Neural cell (in vitro differentiated cells): ENCODE measurements at regions not wholly inside any gene's neighbourhood (a gene's known extent, or its start where the extent isn't known, plus 50 kb on each side); places are given as distances from the start of the nearest gene placed in this dataset.

Experiments used
- H2AFZ ChIP-seq: fragments of 200-600, 300-800 bp; sonication (generic), shearing (Covaris generic); 2 replicates; pipeline ENCODE4 v1.6.0; 2014; ENCODE audit warnings: low read depth, mild to moderate bottlenecking, antibody characterized with exemption, low read length, moderate library complexity
- H3F3A ChIP-seq: fragments of 200-600 bp; shearing (Covaris generic); 2 replicates; pipeline ENCODE4 v1.6.1; 2016; ENCODE audit warnings: mild to moderate bottlenecking, moderate library complexity, mixed read lengths, antibody characterized with exemption, low read length; ENCODE audit not compliant: insufficient read depth, poor library complexity, severe bottlenecking
- H3K27ac ChIP-seq: fragments of 200-600, 300-800 bp; sonication (generic), shearing (Covaris generic); 2 replicates; pipeline ENCODE4 v1.5.1; 2014; ENCODE audit warnings: mild to moderate bottlenecking, low read length, moderate library complexity
- H3K27me3 ChIP-seq: fragments of 300-800, 200-600 bp; sonication (generic), shearing (Covaris generic); 2 replicates; pipeline ENCODE4 v1.6.0; 2014; ENCODE audit warnings: mild to moderate bottlenecking, low read depth, low read length, moderate library complexity; ENCODE audit not compliant: insufficient read depth
- H3K36me3 ChIP-seq: fragments of 300-800, 200-600 bp; sonication (generic), shearing (Covaris generic); 2 replicates; pipeline ENCODE4 v1.5.1; 2014; ENCODE audit warnings: mild to moderate bottlenecking, antibody characterized with exemption, low read length, moderate library complexity; ENCODE audit not compliant: insufficient read depth
- H3K4me2 ChIP-seq: fragments of 300-800, 200-600 bp; sonication (generic), shearing (Covaris generic); 2 replicates; pipeline ENCODE4 v1.6.0; 2014; ENCODE audit warnings: mild to moderate bottlenecking, low read length
- H3K4me3 ChIP-seq: fragments of 300-800, 200-600 bp; sonication (generic), shearing (Covaris generic); 2 replicates; pipeline ENCODE4 v1.5.1; 2014; ENCODE audit warnings: mild to moderate bottlenecking, low read length, moderate library complexity
- H3K79me2 ChIP-seq: fragments of 200-600 bp; shearing (Covaris generic); replicated peaks from 2 replicates; pipeline ENCODE4 v1.6.0; 2014; ENCODE audit warnings: mild to moderate bottlenecking, low read length, moderate library complexity; ENCODE audit not compliant: insufficient read depth
- H3K9ac ChIP-seq: fragments of 300-800, 200-600 bp; sonication (generic), shearing (Covaris generic); 2 replicates; pipeline ENCODE4 v1.6.1; 2016; ENCODE audit warnings: mild to moderate bottlenecking, low read length, mixed read lengths
- H3K9me2 ChIP-seq: fragments of 200-600 bp; shearing (Covaris generic); 2 replicates; pipeline ENCODE4 v1.6.1; 2016; ENCODE audit warnings: mild to moderate bottlenecking, low read length, mixed read lengths; ENCODE audit not compliant: insufficient read depth
- H3K9me3 ChIP-seq: fragments of 200-600, 300-800 bp; sonication (generic), shearing (Covaris generic); 2 replicates; pipeline ENCODE4 v1.6.1; 2016; ENCODE audit warnings: mild to moderate bottlenecking, mixed run types, low read length, moderate library complexity, mixed read lengths
- H4K20me1 ChIP-seq: fragments of 200-600 bp; shearing (Covaris generic); 2 replicates; pipeline ENCODE4 v1.6.1; 2016; ENCODE audit warnings: mild to moderate bottlenecking, mixed run types; ENCODE audit not compliant: insufficient read depth
- EP300 ChIP-seq: fragments of 450-650 bp; conservative IDR thresholded peaks from 2 replicates; pipeline ENCODE4 v1.6.1; 2014; ENCODE audit warnings: antibody characterized with exemption, mild to moderate bottlenecking, moderate library complexity; ENCODE audit not compliant: poor library complexity, severe bottlenecking
- EZH2 ChIP-seq: fragments of 200-600, 300-800 bp; shearing (Covaris generic), sonication (generic); IDR thresholded peaks from 2 replicates; pipeline ENCODE4 v1.6.1; 2014; ENCODE audit warnings: antibody characterized with exemption, low read length, borderline replicate concordance, mild to moderate bottlenecking; ENCODE audit not compliant: insufficient read depth, poor library complexity, severe bottlenecking
- MXI1 ChIP-seq: fragments of 450-650 bp; conservative IDR thresholded peaks from 2 replicates; pipeline ENCODE4 v1.6.1; 2014; ENCODE audit warnings: antibody characterized with exemption, mild to moderate bottlenecking; ENCODE audit not compliant: poor library complexity, severe bottlenecking
- POLR2AphosphoS5 ChIP-seq: IDR thresholded peaks from 2 replicates; pipeline ENCODE4 v1.6.1; 2012
- RAD21 ChIP-seq: fragments of 450-650 bp; conservative IDR thresholded peaks from 2 replicates; pipeline ENCODE4 v1.6.1; 2014; ENCODE audit warnings: antibody characterized with exemption, mild to moderate bottlenecking, moderate library complexity
- SMC3 ChIP-seq: fragments of 450-650 bp; conservative IDR thresholded peaks from 2 replicates; pipeline ENCODE4 v1.6.1; 2014; ENCODE audit warnings: antibody characterized with exemption, mild to moderate bottlenecking, moderate library complexity; ENCODE audit not compliant: poor library complexity
- TAF1 ChIP-seq: IDR thresholded peaks from 2 replicates; pipeline ENCODE4 v1.6.1; 2012; ENCODE audit warnings: low read depth
- TF ChIP-seq, protein P1 (sequence below): fragments of 450-650 bp; IDR thresholded peaks from 2 replicates; pipeline ENCODE4 v1.5.1; 2014; ENCODE audit warnings: antibody characterized with exemption, mild to moderate bottlenecking, moderate library complexity; ENCODE audit not compliant: poor library complexity, severe bottlenecking
- TF ChIP-seq, protein P2 (sequence below): IDR thresholded peaks from 2 replicates; pipeline ENCODE4 v1.6.1; 2012; ENCODE audit warnings: borderline replicate concordance

DNA sequence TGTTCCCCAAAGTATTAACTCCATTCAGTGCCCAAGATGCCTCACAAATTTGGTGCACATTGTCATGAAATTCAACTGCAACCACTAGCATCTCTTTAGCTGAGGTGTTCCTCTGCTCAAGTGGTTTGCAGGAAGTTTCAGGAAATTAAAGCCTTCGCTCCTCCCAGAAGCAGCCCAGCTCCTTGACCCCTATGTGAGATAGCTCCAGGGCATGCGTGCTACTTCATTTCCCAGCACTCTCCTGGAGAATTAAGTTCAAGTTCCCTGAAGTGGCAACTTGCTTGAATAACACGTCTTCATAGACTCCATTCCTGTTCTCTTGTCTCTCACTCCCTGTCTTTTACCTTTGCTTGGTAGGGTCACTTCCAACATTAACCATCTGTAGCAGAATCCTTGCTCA, 750.3 kb downstream of the REEP3 start:
- no peaks in the 10 kb centered on the region for H3K36me3 ChIP-seq
- H3F3A ChIP-seq, result no peaks in the 10 kb centered on the region
- no peak overlapping the region for H3K4me2 ChIP-seq
- no peak overlapping the region for H3K9ac ChIP-seq
- no peaks in the 10 kb centered on the region for H3K9me2 ChIP-seq
- no peak overlapping the region for H3K27ac ChIP-seq
- no peaks in the 10 kb centered on the region for H3K27me3 ChIP-seq
- no peak overlapping the region for H2AFZ ChIP-seq
- TF ChIP-seq EZH2, result no peak
- no peaks in the 10 kb centered on the region for H4K20me1 ChIP-seq
- no peaks in the 10 kb centered on the region for H3K9me3 ChIP-seq
- H3K79me2 ChIP-seq, result no peaks in the 10 kb centered on the region
- no peak overlapping the region for H3K4me3 ChIP-seq

DNA sequence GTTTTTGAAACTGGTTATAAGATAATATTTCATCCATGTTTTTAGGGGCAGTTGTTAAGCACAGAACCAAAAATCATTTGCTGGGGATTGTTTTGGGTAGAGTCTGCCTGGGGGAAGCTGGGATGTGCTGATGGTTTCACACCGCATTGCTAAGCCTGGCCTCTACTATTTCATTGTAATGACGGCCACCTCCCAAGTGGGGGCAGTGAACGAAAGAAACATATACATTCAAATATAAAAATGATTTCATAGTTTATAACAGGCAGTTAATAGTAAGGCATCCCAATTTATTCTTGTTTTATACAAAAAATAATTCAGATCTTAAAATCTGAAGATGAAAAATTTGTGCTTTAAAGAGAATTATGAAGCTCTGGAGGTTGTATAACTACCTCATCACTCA, 750.8 kb downstream of the REEP3 start:
- Histone ChIP-seq H3K4me3 (no peak overlapping the region), H3K36me3 (no peaks in the 10 kb centered on the region), H4K20me1 (no peaks in the 10 kb centered on the region), H3K9me2 (no peaks in the 10 kb centered on the region), H2AFZ (no peak overlapping the region), H3K9ac (no peak overlapping the region), H3K27me3 (no peaks in the 10 kb centered on the region), H3K4me2 (no peak overlapping the region), H3K27ac (no peak overlapping the region), H3F3A (no peaks in the 10 kb centered on the region), H3K79me2 (no peaks in the 10 kb centered on the region), H3K9me3 (no peaks in the 10 kb centered on the region)
- TF ChIP-seq RAD21, result no peak
- no peak for TF ChIP-seq SMC3
- TF ChIP-seq EP300, result no peak
- TF ChIP-seq, protein P1, sequence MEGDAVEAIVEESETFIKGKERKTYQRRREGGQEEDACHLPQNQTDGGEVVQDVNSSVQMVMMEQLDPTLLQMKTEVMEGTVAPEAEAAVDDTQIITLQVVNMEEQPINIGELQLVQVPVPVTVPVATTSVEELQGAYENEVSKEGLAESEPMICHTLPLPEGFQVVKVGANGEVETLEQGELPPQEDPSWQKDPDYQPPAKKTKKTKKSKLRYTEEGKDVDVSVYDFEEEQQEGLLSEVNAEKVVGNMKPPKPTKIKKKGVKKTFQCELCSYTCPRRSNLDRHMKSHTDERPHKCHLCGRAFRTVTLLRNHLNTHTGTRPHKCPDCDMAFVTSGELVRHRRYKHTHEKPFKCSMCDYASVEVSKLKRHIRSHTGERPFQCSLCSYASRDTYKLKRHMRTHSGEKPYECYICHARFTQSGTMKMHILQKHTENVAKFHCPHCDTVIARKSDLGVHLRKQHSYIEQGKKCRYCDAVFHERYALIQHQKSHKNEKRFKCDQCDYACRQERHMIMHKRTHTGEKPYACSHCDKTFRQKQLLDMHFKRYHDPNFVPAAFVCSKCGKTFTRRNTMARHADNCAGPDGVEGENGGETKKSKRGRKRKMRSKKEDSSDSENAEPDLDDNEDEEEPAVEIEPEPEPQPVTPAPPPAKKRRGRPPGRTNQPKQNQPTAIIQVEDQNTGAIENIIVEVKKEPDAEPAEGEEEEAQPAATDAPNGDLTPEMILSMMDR, result no peak
- TF ChIP-seq, protein P2, sequence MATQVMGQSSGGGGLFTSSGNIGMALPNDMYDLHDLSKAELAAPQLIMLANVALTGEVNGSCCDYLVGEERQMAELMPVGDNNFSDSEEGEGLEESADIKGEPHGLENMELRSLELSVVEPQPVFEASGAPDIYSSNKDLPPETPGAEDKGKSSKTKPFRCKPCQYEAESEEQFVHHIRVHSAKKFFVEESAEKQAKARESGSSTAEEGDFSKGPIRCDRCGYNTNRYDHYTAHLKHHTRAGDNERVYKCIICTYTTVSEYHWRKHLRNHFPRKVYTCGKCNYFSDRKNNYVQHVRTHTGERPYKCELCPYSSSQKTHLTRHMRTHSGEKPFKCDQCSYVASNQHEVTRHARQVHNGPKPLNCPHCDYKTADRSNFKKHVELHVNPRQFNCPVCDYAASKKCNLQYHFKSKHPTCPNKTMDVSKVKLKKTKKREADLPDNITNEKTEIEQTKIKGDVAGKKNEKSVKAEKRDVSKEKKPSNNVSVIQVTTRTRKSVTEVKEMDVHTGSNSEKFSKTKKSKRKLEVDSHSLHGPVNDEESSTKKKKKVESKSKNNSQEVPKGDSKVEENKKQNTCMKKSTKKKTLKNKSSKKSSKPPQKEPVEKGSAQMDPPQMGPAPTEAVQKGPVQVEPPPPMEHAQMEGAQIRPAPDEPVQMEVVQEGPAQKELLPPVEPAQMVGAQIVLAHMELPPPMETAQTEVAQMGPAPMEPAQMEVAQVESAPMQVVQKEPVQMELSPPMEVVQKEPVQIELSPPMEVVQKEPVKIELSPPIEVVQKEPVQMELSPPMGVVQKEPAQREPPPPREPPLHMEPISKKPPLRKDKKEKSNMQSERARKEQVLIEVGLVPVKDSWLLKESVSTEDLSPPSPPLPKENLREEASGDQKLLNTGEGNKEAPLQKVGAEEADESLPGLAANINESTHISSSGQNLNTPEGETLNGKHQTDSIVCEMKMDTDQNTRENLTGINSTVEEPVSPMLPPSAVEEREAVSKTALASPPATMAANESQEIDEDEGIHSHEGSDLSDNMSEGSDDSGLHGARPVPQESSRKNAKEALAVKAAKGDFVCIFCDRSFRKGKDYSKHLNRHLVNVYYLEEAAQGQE, result no peak
- TF ChIP-seq TAF1, result no peak
- TF ChIP-seq MXI1, result no peak
- TF ChIP-seq POLR2AphosphoS5, result no peak

DNA sequence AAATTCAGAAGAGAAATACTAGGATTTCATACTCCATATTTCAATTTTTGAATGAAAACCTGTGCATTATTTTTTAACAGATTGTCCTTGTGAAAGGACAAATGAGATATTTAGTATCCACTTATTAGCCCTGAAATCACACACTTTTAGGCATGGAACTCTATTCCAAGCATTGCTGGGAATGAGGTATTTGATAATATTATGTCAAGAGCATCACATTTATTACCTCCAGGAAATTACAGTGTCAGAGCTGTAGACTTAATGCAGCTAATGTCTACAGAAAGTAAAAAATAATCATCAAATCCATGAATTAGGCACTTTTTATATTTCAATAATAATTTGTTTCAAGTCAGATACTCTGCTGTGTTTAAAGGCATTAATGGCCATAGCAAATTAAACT, 753.8 kb downstream of the REEP3 start:
- H2AFZ ChIP-seq, result no peak overlapping the region
- no peaks in the 10 kb centered on the region for H3K9me2 ChIP-seq
- no peaks in the 10 kb centered on the region for H3K9me3 ChIP-seq
- H3K27me3 ChIP-seq, result no peaks in the 10 kb centered on the region
- no peaks in the 10 kb centered on the region for H3F3A ChIP-seq
- no peak overlapping the region for H3K27ac ChIP-seq
- no peaks in the 10 kb centered on the region for H3K36me3 ChIP-seq
- no peak overlapping the region for H3K4me3 ChIP-seq
- H4K20me1 ChIP-seq, result no peaks in the 10 kb centered on the region
- H3K9ac ChIP-seq, result no peak overlapping the region
- no peak overlapping the region for H3K4me2 ChIP-seq
- no peak for TF ChIP-seq EP300
- TF ChIP-seq MXI1, result no peak
- no peak for TF ChIP-seq EZH2
- no peak for TF ChIP-seq RAD21
- no peak for TF ChIP-seq TAF1
- TF ChIP-seq, protein P1, result no peak
- TF ChIP-seq POLR2AphosphoS5, result no peak
- H3K79me2 ChIP-seq, result no peaks in the 10 kb centered on the region
